ENCODE measurements at regions not wholly inside any gene's neighbourhood (a gene's known extent, or its start where the extent isn't known, plus 50 kb on each side); places are given as distances from the start of the nearest gene placed in this dataset.

DNA sequence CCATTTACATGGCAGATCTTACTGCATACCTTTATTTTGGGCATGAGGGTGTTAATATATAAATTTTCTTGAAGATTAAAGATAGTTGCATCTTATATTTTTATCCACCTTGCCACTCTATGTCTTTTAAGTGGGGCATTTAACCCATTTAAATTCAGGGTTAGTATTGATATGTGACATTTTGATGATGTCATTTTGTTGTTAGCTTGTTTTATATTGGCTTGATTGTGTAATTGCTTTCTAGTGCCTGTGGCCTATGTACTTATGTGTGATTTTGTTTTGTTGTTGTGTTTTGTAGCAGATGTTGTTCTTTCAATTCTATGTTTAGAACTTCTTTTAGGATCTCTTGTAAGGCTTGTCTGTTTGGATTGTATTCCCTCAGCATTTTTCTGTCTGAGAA, 939.9 kb upstream of the CDH9 start:
- H3K9me3 ChIP-seq: no peaks in the 10 kb centered on the region
- intact Hi-C loops (cut with DNase I): no loop called here
- ATAC-seq: no peak

DNA sequence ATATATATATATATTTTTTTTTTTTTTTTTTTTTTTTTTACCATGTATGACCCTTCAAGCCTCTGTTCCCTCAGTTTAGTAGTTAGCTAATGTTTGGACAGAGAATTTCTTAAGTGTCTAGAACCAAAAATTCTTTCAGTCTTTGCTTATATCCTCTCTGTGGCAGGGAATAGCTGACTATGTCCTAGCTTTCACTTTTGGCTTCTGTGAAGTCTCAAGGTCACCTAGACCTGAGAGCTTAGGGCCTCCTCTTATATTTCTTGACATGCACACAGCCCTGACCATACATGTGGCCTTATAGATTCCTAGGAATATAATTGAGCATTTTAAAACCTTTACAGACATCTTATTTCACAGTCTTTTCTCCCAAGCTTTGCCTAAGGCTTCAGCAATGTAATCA, 930.8 kb upstream of the CDH9 start:
- no peak for TF ChIP-seq CTCF (IDR thresholded peaks at IDR 0.05)
- intact Hi-C loops (cut with DNase I): no loop called here
- Histone ChIP-seq H3K4me1 (no peaks in the 10 kb centered on the region), H3K27me3 (ENCODE audit: low read depth) (no peaks in the 10 kb centered on the region), H3K9me3 (peaks cover 13% of the 10 kb centered on the region), H3K27ac (no peak overlapping the region), H3K4me3 (no peak overlapping the region), H3K36me3 (no peaks in the 10 kb centered on the region)
- no peak for ATAC-seq
- DNase-seq: no peak

More for the DNA sequence above, 939.9 kb upstream of the CDH9 start:
- H3K27me3 ChIP-seq (ENCODE audit: low read depth): no peaks in the 10 kb centered on the region
- TF ChIP-seq CTCF (IDR thresholded peaks at IDR 0.05): no peak
- no peaks in the 10 kb centered on the region for H3K4me1 ChIP-seq
- DNase-seq: no peak
- H3K36me3 ChIP-seq: no peaks in the 10 kb centered on the region
- H3K27ac ChIP-seq: no peak overlapping the region
- no peak overlapping the region for H3K4me3 ChIP-seq

DNA sequence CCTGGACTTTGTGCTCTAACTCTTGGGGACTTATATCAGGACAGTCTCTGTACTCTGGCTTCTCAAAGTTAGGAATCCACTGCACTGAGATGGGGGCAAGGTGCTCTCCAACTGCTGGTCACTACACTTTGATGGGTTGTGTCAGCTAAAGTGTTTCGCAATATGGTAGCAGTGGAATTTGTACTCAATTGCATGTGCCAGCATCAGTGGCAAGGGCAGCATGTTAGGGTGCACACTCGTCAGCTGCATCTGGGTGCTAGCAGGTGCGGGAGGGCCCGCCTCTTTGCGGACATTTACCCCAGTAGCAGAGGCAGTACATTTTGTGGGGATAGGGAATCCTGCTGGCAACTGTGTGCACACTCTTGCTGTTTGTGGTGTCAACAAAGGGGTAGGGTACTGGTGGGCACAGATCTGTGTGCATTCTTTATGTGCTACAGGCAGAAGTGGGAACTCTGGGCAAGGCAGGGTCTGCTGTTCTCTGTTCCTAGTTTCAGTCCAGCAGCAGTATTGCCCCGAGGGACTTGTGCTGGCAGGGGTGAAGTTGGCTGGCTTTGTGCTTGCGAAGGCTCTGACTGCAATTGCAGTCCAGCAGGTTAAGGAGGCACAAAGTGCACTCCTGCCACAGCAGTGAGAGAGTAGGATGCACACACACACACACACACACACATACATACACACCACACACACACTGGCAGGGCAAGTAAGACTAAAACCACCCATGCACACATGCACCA, 924.8 kb upstream of the CDH9 start:
- no peaks in the 10 kb centered on the region for H3K27me3 ChIP-seq (ENCODE audit: low read depth)
- H3K4me3 ChIP-seq: no peak overlapping the region
- no peak for TF ChIP-seq CTCF (IDR thresholded peaks at IDR 0.05)
- DNase-seq (no peak), ATAC-seq (no peak)
- no peak overlapping the region for H3K27ac ChIP-seq
- no peaks in the 10 kb centered on the region for H3K36me3 ChIP-seq
- H3K4me1 ChIP-seq: no peaks in the 10 kb centered on the region
- intact Hi-C loops (cut with DNase I): no loop called here
- H3K9me3 ChIP-seq: peaks cover 18% of the 10 kb centered on the region

DNA sequence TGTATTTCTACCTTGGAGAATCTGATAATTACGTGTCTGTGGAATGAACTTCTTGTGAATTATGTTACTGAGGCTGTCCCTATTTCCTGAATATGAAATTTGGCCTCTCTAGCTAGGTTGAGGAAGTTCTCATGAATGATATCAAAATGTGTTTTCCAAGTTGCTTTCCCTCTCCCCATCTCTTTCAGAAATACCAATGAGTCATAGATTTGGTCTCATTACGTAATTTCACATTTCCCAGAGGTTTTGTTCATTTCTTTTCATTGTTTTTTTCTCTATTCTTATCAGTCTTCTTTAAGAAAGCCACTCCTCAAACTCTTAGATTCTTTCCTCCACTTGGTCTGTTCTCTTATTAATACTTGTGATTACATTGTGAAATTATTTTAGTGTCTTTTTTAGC, 923.8 kb upstream of the CDH9 start:
- Histone ChIP-seq H3K36me3 (no peaks in the 10 kb centered on the region), H3K9me3 (peaks cover 22% of the 10 kb centered on the region), H3K4me1 (no peaks in the 10 kb centered on the region), H3K27me3 (ENCODE audit: low read depth) (no peaks in the 10 kb centered on the region), H3K4me3 (no peak overlapping the region), H3K27ac (no peak overlapping the region)
- DNase-seq (no peak), ATAC-seq (no peak)
- TF ChIP-seq CTCF (IDR thresholded peaks at IDR 0.05): no peak
- intact Hi-C loops (cut with DNase I): no loop called here

DNA sequence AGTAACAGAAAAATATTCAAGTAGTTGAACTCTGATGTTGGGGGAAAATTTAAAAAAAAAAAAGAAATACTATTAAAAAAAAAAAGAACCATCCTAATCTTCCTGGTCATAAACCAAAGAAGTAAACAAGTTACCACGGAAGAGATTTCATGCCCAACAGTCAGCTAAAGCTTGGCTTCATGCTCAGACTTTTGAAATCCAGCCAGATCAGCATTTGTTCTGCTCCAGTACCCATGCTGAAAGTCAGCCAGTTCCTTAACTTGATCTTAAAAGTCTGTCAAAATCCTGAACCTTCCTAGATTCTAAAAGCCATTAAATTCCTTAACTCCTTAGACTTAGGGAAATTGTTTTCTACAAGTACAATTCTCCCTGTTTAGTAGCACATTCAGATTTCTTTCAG, 908.7 kb upstream of the CDH9 start:
- H3K27me3 ChIP-seq (ENCODE audit: low read depth): no peaks in the 10 kb centered on the region
- DNase-seq (no peak), ATAC-seq (no peak)
- intact Hi-C loops (cut with DNase I): no loop called here
- no peak overlapping the region for H3K27ac ChIP-seq
- H3K9me3 ChIP-seq: no peaks in the 10 kb centered on the region
- H3K4me3 ChIP-seq: no peak overlapping the region
- H3K4me1 ChIP-seq: no peaks in the 10 kb centered on the region
- TF ChIP-seq CTCF (IDR thresholded peaks at IDR 0.05): no peak
- H3K36me3 ChIP-seq: no peaks in the 10 kb centered on the region
